GM18870 (cell line): ENCODE measurements at regions not wholly inside any gene's neighbourhood (a gene's known extent, or its start where the extent isn't known, plus 50 kb on each side); places are given as distances from the start of the nearest gene placed in this dataset.
"Not testable (repeated sequence)": the region's sequence is repeated elsewhere in the genome, so short reads cannot be mapped to it uniquely, and the experiment has no call there.

Source experiments
- ATAC-seq: cut with Tn5 transposase; IDR thresholded peaks from one replicate; pipeline ENCODE4 v1.9.1; 2021; ENCODE audit warnings: moderate library complexity; ENCODE audit not compliant: unreplicated experiment

DNA sequence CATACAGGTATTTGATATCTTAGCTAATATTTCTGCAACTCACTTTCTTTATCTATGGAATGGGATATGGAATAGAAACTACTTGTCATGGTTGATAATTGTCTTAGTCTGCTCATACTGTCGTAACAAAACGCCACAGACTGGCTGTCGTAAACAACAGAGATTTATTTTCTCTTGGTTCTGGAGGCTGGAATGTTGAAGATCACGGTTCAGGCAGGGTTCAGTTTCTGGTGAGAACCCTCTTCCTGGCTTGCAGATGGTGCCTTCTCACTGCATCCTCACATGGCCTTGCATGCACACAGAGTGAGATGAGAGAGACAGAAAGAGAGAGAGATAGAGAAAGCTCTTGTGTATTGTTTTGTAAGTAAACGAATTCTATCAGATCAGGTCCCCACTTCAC is 332.7 kb upstream of the MAGI2 start:
- no peak for ATAC-seq

DNA sequence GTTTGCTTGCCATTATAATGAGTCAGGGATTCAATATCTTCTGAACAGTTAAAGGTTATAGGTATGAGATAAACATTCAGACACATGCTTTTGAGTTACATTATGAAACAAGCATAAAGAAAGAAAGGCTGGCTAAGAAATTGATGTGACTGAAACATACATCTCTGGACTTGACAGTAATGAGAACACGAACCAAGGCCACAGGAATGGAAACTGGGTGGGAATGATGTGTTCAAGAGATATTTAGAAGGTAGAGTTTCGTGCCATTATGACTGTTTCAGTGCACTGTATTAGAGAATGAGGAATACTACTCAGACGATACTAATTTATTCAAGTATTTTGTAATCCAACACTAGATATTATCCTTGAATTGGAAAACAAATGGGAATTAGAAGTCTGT is 332.1 kb upstream of the MAGI2 start:
- ATAC-seq, result no peak

DNA sequence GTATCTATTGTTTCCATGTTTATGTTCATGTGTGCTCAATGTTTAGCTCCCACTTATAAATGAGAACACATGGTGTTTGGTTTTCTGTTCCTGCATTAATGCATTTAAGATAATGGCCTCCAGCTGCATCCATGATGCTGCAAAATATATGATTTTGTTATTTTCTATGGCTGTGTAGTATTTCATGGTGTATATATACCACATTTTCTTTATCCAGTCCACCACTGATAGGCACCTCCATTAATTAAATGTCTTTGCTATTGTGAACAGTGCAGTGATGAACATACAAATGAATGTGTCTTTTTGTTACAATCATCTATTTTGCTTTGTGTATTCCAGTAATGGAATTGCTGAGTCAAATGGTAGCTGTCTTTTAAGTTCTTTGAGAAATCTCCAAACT is 329.4 kb upstream of the MAGI2 start:
- no peak for ATAC-seq

DNA sequence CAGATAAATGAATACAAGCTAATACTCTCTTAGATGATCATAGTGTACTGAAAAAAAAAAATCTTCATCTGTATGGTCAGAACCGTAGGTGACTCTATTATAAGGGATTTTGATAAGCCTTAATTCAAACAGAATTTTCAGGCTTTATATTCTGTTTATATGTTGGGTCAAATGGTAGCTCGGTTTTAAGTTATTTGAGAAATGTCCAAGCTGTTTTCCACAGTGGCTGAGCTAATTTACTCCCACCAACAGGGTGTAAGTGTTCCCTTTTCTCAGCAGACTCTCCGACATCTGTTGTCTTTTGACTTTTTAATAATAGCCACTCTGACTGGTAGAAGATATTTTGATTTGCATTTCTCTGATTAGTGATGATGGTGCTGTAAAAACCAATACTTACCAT is 328.8 kb upstream of the MAGI2 start:
- no peak for ATAC-seq

DNA sequence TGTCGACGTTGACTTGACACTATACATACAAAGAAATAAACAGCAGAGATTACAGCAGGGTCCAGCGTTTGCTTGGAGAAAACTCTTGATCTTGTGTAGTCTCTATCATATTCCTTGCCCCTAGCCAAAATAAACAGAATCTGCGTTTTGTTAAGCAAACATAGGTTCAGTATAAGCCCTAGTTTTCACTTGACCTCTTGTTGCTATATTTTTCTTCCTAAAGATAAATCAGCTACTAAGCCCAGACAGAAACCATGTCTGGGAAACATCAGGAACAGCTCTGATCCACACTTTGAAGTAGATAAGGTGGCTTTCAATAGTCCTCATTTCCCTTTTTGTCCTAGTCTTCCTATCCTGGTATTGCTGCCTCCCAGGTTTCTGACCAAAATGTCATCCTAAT is 328.2 kb upstream of the MAGI2 start:
- ATAC-seq, result no peak

DNA sequence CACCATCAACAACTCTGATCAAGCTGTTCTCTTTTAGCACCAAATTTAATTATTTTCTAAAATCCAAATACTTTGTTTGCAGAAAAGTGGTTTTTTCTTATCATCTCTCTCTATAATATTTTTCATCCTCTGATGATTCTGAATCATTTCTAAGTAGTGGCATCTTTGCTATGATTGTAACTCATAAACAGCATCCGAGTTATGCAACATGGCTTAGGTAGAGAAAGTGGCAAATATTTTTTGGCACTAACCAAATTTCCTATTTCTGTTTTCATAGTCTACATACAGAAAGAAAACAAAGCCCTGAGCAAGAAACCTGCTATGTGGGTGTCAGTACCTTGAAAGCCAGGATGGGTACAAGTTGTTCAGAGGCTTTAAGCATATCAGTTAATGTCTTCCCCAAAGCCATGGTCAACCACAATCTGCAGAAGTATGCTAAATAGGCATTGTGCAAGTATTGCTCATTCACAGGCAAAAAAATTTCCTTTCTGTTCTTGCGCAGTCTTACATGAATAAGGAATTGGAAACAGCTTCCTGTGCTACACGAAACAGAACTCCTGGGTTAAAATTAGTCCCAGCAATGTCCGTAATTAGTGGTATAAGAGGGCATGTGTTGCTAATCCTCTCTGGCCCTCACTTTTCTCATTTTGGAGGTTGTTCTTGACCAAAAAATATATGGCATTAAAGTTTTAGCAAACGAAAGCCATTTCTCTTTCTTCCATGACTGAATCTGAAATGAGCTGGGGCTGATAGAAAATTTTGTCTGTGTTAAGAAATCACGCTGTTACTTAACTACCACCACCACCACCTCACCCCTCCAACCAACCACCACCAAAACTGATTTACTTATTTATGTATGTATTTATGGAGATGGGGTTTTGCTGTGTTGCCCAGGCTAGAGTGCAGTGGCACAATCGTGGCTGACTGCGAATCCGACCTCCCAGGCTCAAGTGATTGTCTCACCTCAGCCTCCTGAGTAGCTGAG is 325.6 kb upstream of the MAGI2 start:
- no peak for ATAC-seq

DNA sequence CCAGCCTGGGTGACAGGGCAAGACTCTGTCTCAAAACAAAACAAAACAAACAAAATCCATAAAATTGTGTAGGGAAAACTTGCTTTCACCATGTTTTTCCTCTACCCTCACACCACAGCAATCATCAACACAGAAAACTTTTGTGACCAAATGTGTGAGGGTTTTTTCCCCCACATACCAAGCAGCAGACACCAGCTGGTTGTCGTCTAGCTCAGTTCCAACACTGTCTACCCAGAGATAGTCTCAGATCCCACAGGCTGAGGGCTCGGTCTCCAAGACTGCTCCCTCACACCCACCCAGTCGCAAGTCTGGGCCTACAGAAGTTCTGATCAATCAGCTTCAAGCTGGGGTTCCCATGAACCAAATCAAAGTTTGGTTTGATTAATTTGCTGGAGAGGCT is 322.4 kb upstream of the MAGI2 start:
- no peak for ATAC-seq

DNA sequence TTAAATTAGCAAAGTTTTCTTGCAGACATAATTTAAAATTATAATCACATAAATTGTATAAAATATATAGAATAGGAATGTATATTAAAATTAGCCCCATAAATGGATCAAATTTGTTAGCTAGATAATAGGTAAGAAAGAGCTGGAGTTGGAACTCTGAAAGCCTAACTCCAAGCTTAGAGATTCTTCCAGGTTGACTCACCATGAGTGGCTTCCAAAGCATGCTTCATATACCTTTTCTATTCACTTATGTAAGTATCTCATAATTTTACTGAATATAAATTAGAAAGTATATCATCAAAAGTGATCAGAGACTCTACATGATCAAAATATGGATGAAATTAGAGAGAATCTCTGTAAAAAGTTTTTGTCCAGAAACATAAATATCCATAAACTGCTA is 320.7 kb upstream of the MAGI2 start:
- no peak for ATAC-seq

DNA sequence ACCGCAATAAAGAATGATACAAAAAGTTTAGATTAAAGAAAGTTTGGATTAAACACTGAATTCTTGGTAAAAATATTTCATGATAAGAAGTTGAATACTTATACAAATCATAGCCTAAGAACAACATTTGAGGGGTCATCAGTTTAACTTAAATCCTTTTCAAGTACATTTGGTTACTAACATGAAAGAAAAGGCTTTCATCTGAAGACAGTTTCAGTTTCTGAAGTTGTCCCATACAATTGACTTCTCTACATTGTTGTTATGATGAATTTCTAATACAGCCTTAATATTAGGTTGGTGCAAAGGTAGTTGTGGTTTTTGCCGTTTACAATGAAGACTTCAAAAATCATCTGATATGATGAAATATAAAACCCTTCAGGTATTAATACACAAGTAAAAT is 317.5 kb upstream of the MAGI2 start:
- no peak for ATAC-seq

DNA sequence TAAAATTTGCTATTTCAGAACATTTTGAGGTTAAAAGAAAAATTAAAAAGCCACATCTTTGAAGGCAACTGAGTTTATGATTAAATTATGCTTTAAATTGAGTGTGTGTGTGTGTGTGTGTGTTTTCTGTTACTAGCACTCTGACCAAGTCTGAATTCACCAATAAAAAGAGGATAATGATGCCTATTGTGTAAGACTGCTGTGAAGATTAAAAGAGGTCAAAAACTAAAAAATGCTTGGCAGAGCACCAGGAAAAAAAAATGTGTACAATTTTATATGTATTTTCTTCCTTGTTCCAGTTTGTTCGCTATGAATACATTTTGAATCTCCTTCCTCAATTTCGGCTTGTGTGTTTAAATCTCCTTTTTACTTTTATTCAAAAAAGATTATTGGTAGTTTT is 316.6 kb upstream of the MAGI2 start:
- no peak for ATAC-seq

DNA sequence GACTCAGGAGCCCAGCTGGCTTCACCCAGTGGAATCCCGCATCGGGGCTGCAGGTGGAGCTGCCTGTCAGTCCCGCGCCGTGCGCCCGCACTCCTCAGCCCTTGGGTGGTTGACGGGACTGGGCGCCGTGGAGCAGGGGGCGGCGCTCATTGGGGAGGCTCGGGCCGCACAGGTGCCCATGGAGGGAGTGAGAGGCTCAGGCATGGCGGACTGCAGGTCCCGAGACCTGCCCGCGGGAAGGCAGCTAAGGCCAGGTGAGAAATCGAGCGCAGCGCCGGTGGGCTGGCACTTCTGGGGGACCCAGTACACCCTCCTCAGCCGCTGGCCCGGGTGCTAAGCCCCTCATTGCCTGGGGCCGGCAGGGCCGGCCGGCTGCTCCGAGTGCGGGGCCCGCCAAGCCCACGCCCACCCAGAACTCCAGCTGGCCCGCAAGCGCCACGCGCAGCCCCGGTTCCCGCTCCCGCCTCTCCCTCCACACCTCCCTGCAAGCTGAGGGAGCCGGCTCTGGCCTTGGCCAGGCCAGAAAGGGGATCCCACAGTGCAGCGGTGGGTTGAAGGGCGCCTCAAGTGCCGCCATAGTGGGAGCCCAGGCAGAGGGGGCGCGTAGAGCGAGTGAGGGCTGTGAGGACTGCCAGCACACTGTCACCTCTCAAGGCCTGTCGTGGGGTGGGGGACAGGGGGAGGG is 314.6 kb upstream of the MAGI2 start:
- not testable (repeated sequence) for ATAC-seq

DNA sequence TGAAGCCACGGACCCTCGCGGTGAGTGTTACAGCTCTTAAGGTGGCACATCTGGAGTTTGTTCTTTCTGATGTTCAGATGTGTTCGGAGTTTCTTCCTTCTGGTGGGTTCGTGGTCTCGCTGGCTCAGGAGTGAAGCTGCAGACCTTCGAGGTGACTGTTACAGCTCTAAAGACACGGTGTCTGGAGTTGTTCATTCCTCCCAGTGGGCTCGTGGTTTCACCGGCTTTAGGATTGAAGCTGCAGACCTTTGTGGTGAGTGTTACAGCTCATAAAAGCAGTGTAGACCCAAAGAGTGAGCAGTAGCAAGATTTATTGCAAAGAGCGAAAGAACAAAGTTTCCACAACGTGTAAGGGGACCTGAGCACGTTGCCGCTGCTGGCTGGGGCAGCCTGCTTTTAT is 313.7 kb upstream of the MAGI2 start:
- ATAC-seq, result not testable (repeated sequence)

DNA sequence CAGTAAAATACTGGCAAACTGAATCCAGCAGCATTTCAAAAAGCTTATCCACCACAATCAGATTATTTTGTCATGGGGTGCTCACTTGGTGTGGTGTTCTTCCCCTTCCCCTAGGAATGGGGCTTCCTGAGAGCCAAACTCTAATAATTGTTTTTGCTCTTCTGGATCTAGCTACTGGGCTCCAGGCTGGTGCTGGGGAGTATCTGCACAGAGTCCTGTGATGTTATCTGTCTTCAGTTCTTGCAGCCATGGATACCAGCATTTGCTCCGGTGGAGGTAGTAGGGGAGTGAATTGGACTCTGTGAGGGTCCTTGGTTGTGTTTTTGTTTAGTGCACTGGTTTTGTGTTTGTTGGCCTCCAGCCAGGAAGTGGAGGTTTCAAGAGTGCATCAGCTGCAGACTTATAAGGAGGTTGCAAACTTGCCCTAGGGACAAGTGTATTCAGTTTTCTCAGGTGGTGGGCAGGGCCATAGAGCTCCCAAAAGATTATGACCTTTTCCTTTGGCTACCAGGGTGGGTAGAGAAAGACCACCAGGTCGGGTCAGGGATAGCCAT is 308.5 kb upstream of the MAGI2 start:
- ATAC-seq, result no peak

DNA sequence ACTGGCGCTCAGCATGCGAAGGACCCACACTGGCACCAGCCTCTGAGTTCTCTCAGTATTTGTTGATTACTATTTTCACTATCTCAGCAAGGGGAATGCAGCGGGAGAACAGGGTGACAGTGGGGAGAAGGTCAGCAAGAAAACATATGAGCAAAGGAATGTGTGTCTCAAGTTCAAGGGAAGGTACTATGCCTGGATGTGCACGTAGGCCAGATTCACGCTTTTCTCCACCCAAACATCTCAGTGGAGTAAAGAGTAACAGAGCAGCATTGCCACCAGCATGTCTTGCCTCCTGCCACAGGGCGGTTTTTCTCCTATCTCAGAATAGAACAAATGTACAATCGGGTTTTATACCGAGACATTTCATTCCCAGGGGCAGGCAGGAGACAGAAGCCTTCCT is 297.5 kb upstream of the MAGI2 start:
- ATAC-seq, result not testable (repeated sequence)

DNA sequence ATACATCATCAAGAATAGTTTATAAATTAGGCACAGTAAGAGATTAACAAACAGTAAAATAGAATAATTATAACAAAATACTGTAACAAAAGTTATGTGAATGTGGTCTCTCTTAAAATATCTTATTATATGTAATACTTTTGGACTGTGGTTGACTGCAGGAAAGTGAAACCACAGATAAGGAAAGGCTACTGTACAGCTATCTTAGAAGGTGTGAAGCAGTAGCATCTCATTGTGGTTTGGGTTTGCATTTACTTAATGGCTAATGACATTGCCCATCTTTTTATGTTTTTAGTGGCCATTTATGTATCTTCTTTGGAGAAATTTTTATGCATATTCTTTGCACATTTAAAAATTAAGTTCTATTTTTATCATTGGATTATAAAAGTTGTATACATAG is 296.4 kb upstream of the MAGI2 start:
- ATAC-seq, result no peak

DNA sequence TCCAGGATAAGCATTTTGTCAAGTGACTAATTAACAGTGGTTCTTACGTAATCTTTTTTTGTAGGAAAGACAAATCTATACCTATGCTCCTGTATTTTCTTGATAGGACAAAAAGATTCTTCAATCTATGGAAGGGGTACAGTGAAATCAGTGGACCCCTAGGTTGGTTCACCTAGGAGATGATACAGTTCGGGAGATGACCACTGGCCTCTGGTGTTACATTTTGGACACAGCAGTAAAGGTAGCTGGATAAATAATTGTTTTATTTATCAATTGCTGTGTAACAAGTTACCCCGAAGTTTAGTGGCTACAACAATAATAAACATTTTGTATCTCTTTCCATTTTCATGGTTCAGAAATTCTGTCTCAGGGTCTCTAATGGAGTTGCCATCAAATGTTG is 288.2 kb upstream of the MAGI2 start:
- no peak for ATAC-seq

DNA sequence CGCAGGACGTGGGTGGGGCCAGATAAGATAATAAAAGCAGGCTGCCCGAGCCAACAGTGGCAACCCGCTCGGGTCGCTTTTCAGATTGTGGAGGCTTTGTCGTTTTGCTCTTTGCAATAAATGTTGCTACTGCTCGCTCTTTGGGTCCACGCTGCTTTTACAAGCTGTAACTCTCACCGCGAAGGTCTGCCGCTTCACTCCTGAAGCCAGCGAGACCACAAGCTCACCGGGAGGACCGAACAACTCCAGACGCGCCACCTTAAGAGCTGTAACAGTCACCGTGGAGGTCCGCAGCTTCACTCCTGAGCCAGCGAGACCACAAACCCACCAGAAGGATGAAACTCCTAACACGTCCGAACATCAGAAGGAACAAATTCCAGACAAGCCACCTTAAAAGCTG is 286.6 kb upstream of the MAGI2 start:
- no peak for ATAC-seq

DNA sequence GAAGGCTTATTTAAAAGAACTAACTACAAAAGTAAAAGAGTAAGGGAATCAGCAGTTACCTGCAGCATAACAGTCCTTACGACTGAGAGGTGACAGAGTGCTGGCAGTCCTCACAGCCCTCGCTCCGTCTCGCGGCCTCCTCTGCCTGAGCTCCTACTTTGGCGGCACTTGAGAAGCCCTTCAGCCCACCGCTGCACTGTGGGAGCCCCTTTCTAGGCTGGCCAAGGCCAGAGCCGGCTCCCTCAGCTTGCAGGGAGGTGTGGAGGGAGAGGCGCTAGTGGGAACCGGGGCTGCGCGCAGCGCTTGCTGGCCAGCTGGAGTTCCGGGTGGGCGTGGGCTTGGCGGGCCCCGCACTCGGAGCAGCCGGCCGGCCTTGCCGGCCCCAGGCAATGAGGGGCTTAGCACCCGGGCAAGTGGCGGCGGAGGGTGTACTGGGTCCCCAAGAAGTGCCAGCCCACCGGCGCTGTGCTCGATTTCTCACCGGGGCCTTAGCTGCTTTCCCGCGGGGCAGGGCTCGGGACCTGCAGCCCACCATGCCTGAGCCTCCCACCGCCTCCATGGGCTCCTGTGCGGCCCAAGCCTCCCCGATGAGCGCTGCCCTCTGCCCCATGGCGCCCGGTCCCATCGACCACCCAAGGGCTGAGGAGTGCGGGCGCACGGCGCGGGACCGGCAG is 285.7 kb upstream of the MAGI2 start:
- not testable (repeated sequence) for ATAC-seq

DNA sequence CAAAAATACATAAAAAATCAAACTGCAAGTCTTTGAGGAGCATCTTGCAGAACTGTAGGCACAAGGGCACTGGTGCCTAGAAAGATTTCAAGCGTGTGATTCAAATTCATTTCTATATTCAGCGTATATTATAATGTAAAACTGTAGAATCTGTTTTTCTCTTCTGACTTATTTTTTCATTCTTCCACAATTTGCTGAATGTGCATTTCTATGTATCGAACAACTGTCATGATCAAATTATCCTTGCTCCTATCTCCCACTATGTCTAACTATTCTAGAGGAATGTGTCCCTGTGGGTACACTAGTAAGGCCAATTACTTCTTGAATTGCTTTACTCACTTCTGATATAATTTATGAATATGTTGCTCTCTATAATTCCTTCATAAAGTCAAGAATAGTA is 283.0 kb upstream of the MAGI2 start:
- ATAC-seq, result no peak

DNA sequence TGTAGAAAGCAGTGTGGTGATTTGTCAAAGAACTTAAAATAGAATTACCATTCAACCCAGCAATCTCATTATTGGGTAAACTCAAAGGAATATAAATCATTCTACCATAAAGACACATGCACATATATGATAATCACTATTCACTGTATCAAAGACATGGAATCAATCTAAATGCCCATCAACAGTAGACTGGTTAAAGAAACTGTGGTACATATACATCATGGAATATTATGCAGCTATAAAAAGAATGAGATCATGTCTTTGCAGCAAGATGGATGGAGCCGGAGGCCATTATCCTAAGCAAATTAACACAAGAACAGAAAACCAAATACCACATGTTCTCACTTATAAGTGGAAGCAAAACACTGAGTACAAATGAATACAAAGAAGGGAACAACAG is 281.5 kb upstream of the MAGI2 start:
- no peak for ATAC-seq

DNA sequence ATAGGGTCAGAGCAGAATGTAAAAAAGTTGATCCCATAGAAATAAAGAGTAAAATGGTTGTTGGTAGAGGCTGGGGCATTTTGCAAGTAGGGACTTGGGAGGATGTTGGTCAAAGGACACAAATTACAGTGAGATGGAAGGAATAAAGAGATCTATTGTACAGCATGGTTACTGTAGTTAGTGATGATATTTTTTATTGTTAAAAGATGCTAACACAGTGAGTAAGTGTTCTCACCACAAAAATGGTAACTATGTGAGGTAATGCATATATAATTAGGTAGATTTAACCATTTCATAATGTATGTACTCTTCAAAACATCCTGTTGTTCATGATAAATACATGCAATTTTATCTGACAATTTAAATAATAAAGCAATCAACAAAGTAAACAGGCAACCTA is 280.7 kb upstream of the MAGI2 start:
- no peak for ATAC-seq
